HepG2 (cell line): ENCODE measurements at regions not wholly inside any gene's neighbourhood (a gene's known extent, or its start where the extent isn't known, plus 50 kb on each side); places are given as distances from the start of the nearest gene placed in this dataset.

Experiments used
- ATAC-seq: fragments of 200-7000 bp; cut with Tn5 transposase; 3 replicates; pipeline ENCODE4 v1.9.1; 2020; ENCODE audit warnings: mild to moderate bottlenecking, moderate library complexity
- BruUV-seq: library from RNA; stranded (reverse); fragments of 400-500 nt; replicated peaks from 2 replicates; lab custom pipeline; 2021; lab: Mats Ljungman, UMichigan
- CTCF ChIA-PET: fragments of 300-600 bp; formaldehyde crosslinking; extraction: SDS; loops from one replicate; lab custom pipeline; 2021; ENCODE audit warnings: low total read pairs, inconsistent platforms, low intra/inter-chr PET ratio; lab: Yijun Ruan, JAX
- POLR2A ChIA-PET: fragments of 350-600 bp; sonication (Branson Sonifier 250); formaldehyde crosslinking; loops from one replicate; lab custom pipeline; 2020; ENCODE audit warnings: antibody characterized with exemption, inconsistent platforms; lab: Yijun Ruan, JAX
- DNase-seq: peaks from one replicate; pipeline ENCODE4 v3.0.0-alpha.2; 2015; ENCODE audit warnings: low spot score
- FAIRE-seq: peaks from 3 replicates; lab custom pipeline; 2011; peaks lifted over from hg19 to GRCh38; lab: Jason Lieb, UNC
- H2AFZ ChIP-seq: one replicate; pipeline ENCODE4 v1.6.1; 2011; ENCODE audit warnings: low read length, inconsistent platforms
- H3K27ac ChIP-seq: fragments of 300-600 bp; 3 replicates; pipeline ENCODE4 v1.8.0; 2011; ENCODE audit warnings: mixed run types, mild to moderate bottlenecking, mixed read lengths, low read length, inconsistent platforms; ENCODE audit not compliant: insufficient read depth; ENCODE audit errors: extremely low read length
- H3K27me3 ChIP-seq, 2 experiments: fragments of 200-600 bp in 1 of 2; 2 replicates in 1 of 2; 3 replicates in 1 of 2; pipeline versions ENCODE4 v1.6.0 to v1.8.0; 2011; ENCODE audit warnings: low read length in 2 of 2, mild to moderate bottlenecking in 2 of 2, moderate library complexity in 2 of 2, inconsistent platforms in 1 of 2; ENCODE audit not compliant: insufficient read depth in 2 of 2, control insufficient read depth in 1 of 2
- H3K36me3 ChIP-seq, 2 experiments: fragments of 200-600 bp in 1 of 2; replicated peaks in 1 of 2; 2 replicates in 1 of 2; 3 replicates in 1 of 2; pipeline versions ENCODE4 v1.5.1 to v1.8.0; 2011; ENCODE audit warnings: low read length in 2 of 2, inconsistent platforms in 1 of 2; ENCODE audit not compliant: insufficient read depth in 2 of 2, control insufficient read depth in 1 of 2
- H3K4me1 ChIP-seq: 2 replicates; pipeline ENCODE4 v1.5.1; 2012; ENCODE audit warnings: low read length, inconsistent platforms; ENCODE audit not compliant: insufficient read depth
- H3K4me2 ChIP-seq: 2 replicates; pipeline ENCODE4 v1.6.0; 2011; ENCODE audit warnings: low read depth, low read length, inconsistent platforms
- H3K4me3 ChIP-seq, 3 experiments: fragments of 200-600 bp in 1 of 3; sonication (generic), shearing (Covaris generic) in 1 of 3; replicated peaks in 1 of 3; 2 replicates each; pipeline ENCODE4 v1.5.1; 2011 to 2016; ENCODE audit warnings: low read length in 3 of 3, inconsistent platforms in 2 of 3, low read depth in 2 of 3, mild to moderate bottlenecking in 2 of 3, control low read depth in 1 of 3, mixed read lengths in 1 of 3; ENCODE audit not compliant: insufficient read depth in 1 of 3
- H3K79me2 ChIP-seq: one replicate; pipeline ENCODE4 v1.6.1; 2011; ENCODE audit warnings: low read length, inconsistent platforms; ENCODE audit not compliant: insufficient read depth
- H3K9ac ChIP-seq: 2 replicates; pipeline ENCODE4 v1.6.0; 2011; ENCODE audit warnings: mild to moderate bottlenecking, low read depth, low read length, inconsistent platforms; ENCODE audit not compliant: insufficient read depth
- H3K9me3 ChIP-seq: 2 replicates; pipeline ENCODE4 v1.5.1; 2012; ENCODE audit warnings: mild to moderate bottlenecking, low read length
- H4K20me1 ChIP-seq: 2 replicates; pipeline ENCODE4 v1.6.0; 2011; ENCODE audit warnings: inconsistent platforms, mild to moderate bottlenecking, low read length, moderate library complexity; ENCODE audit not compliant: insufficient read depth
- FOXP1 ChIP-seq, 2 experiments: fragments of 450-650 bp in 1 of 2; IDR thresholded peaks; 2 replicates each; pipeline ENCODE4 v1.6.1; 2017 to 2018; ENCODE audit warnings: antibody characterized with exemption in 1 of 2
- WGBS: methylation state at CpG from one replicate; pipeline ENCODE4 v1.1.6; 2017; ENCODE audit warnings: low lambda C conversion rate; 5-methylcytosine and 5-hydroxymethylcytosine counted together
- in situ Hi-C: cut with HindIII; loops from 2 replicates; pipeline ENCODE4 v1.10.0; 2017; ENCODE audit warnings: low pct_unique_long_range_greater_than_20kb; ENCODE audit not compliant: extremely low pct_ligation_motif_present
- intact Hi-C: fragments of 100-400 bp; cut with micrococcal nuclease; formaldehyde crosslinking; loops from one replicate; pipeline ENCODE4 v1.10.0; 2022; ENCODE audit not compliant: unreplicated experiment
- TF ChIP-seq, protein P1 (sequence below): sonication (generic); formaldehyde crosslinking; IDR thresholded peaks from 2 replicates; pipeline ENCODE4 v1.5.0; 2020; ENCODE audit warnings: mild to moderate bottlenecking, missing genetic modification reagents, borderline replicate concordance

DNA sequence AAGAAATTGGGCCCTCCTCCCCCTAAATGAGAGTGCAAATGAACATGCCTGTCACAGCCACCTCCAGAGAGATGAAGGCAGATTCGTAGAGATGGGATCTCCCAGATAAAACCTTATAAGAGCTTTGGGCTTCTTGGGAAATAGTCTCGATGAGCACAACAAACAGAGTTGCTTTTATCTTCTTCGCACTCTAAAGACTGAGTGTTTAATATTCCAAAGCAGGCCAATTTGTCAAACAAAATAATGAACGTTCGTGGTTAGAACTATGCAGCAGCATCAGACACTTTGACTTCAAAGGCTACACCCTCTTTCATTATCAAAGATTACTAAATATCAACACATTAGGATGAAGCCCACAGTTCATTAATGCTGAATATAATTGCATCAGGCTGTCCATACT is 256.2 kb downstream of the SKIDA1 start:
- CTCF ChIA-PET, result interaction anchor here (1.2 to 2.3 kb wide), 3 partner anchors 189 to 411 kb away, joined by 5 to 32 read pairs (median 23); no protein-coding TSS in a partner anchor
- Histone ChIP-seq H3K79me2 (no peaks in the 10 kb centered on the region), H3K4me3 (no peak overlapping the region), H3K9me3 (no peaks in the 10 kb centered on the region), H3K36me3 (no peaks in the 10 kb centered on the region), H3K4me2 (no peak overlapping the region), H3K27me3 (no peaks in the 10 kb centered on the region), H3K9ac (no peak overlapping the region), H4K20me1 (no peaks in the 10 kb centered on the region), H3K27ac (no peak overlapping the region), H3K4me1 (no peaks in the 10 kb centered on the region), H2AFZ (no peak overlapping the region)
- intact Hi-C loops, result no loop called here
- POLR2A ChIA-PET, result no interaction called here
- FAIRE-seq (no peak), ATAC-seq (no peak), DNase-seq (no peak)
- 16% methylated on average over 5 of the region's 5 CpGs for WGBS
- BruUV-seq, result no TSS peak
- TF ChIP-seq, protein P1, sequence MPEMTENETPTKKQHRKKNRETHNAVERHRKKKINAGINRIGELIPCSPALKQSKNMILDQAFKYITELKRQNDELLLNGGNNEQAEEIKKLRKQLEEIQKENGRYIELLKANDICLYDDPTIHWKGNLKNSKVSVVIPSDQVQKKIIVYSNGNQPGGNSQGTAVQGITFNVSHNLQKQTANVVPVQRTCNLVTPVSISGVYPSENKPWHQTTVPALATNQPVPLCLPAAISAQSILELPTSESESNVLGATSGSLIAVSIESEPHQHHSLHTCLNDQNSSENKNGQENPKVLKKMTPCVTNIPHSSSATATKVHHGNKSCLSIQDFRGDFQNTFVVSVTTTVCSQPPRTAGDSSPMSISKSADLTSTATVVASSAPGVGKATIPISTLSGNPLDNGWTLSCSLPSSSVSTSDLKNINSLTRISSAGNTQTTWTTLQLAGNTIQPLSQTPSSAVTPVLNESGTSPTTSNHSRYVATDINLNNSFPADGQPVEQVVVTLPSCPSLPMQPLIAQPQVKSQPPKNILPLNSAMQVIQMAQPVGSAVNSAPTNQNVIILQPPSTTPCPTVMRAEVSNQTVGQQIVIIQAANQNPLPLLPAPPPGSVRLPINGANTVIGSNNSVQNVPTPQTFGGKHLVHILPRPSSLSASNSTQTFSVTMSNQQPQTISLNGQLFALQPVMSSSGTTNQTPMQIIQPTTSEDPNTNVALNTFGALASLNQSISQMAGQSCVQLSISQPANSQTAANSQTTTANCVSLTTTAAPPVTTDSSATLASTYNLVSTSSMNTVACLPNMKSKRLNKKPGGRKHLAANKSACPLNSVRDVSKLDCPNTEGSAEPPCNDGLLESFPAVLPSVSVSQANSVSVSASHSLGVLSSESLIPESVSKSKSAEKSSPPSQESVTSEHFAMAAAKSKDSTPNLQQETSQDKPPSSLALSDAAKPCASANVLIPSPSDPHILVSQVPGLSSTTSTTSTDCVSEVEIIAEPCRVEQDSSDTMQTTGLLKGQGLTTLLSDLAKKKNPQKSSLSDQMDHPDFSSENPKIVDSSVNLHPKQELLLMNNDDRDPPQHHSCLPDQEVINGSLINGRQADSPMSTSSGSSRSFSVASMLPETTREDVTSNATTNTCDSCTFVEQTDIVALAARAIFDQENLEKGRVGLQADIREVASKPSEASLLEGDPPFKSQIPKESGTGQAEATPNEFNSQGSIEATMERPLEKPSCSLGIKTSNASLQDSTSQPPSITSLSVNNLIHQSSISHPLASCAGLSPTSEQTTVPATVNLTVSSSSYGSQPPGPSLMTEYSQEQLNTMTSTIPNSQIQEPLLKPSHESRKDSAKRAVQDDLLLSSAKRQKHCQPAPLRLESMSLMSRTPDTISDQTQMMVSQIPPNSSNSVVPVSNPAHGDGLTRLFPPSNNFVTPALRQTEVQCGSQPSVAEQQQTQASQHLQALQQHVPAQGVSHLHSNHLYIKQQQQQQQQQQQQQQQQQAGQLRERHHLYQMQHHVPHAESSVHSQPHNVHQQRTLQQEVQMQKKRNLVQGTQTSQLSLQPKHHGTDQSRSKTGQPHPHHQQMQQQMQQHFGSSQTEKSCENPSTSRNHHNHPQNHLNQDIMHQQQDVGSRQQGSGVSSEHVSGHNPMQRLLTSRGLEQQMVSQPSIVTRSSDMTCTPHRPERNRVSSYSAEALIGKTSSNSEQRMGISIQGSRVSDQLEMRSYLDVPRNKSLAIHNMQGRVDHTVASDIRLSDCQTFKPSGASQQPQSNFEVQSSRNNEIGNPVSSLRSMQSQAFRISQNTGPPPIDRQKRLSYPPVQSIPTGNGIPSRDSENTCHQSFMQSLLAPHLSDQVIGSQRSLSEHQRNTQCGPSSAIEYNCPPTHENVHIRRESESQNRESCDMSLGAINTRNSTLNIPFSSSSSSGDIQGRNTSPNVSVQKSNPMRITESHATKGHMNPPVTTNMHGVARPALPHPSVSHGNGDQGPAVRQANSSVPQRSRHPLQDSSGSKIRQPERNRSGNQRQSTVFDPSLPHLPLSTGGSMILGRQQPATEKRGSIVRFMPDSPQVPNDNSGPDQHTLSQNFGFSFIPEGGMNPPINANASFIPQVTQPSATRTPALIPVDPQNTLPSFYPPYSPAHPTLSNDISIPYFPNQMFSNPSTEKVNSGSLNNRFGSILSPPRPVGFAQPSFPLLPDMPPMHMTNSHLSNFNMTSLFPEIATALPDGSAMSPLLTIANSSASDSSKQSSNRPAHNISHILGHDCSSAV (CRISPR knock-in tag), result no peak
- TF ChIP-seq FOXP1 (IDR thresholded peaks at IDR 0.05), result no peak
- TF ChIP-seq FOXP1 (CRISPR knock-in tag; IDR thresholded peaks at IDR 0.05), result no peak
- in situ Hi-C loops, result loop anchor here (5.0 kb wide), 2 partner anchors 192 to 412 kb away; no protein-coding TSS in a partner anchor
